GM12892 (cell line): ENCODE measurements at regions not wholly inside any gene's neighbourhood (a gene's known extent, or its start where the extent isn't known, plus 50 kb on each side); places are given as distances from the start of the nearest gene placed in this dataset.
"Not testable (repeated sequence)": the region's sequence is repeated elsewhere in the genome, so short reads cannot be mapped to it uniquely, and the experiment has no call there.

ENCODE experiments used
- POLR2A ChIP-seq: IDR thresholded peaks from 2 replicates; pipeline ENCODE4 v1.6.1; 2011; ENCODE audit warnings: low read depth, low read length, control low read depth
- POLR2AphosphoS5 ChIP-seq: IDR thresholded peaks from 2 replicates; pipeline ENCODE4 v1.6.1; 2011; ENCODE audit warnings: low read depth, low read length, control low read depth
- TAF1 ChIP-seq: IDR thresholded peaks from 2 replicates; pipeline ENCODE4 v1.6.1; 2011; ENCODE audit warnings: low read depth, mild to moderate bottlenecking, control low read depth, low read length, borderline replicate concordance

DNA sequence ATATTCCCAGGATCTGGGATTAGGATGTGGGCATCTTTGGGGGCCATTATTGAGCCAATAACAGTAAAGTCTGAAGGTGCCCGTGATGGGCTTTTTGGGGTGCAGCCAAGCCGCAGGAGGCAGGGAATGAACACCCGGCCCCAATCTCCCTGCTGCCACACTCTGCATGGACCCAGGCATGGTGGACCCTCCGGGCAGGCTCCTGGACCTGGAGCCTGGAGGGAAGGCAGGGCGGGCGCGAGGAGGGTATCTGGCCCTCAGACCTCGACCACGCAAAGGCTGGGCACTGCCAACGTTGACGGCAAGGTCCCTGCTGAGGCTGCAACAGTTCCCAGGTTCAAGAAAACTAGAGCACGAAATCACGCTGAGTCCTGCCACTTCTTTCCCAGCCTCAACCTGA is 150.9 kb upstream of the ZNF469 start:
- not testable (repeated sequence) for TF ChIP-seq POLR2AphosphoS5, POLR2A, TAF1
